DND-41 (cell line): ENCODE measurements at regions not wholly inside any gene's neighbourhood (a gene's known extent, or its start where the extent isn't known, plus 50 kb on each side); places are given as distances from the start of the nearest gene placed in this dataset.

Source experiments
- EZH2 ChIP-seq: IDR thresholded peaks from 3 replicates; pipeline ENCODE4 v1.6.1; 2012; ENCODE audit warnings: borderline replicate concordance, low read depth, mild to moderate bottlenecking, moderate library complexity, low read length, inconsistent platforms; ENCODE audit not compliant: severe bottlenecking
- TF ChIP-seq, protein P1 (sequence below): IDR thresholded peaks from 2 replicates; pipeline ENCODE4 v1.5.1; 2012; ENCODE audit warnings: borderline replicate concordance, low read length, moderate library complexity, mild to moderate bottlenecking; ENCODE audit not compliant: poor library complexity, severe bottlenecking; ENCODE audit errors: extremely low read depth

DNA sequence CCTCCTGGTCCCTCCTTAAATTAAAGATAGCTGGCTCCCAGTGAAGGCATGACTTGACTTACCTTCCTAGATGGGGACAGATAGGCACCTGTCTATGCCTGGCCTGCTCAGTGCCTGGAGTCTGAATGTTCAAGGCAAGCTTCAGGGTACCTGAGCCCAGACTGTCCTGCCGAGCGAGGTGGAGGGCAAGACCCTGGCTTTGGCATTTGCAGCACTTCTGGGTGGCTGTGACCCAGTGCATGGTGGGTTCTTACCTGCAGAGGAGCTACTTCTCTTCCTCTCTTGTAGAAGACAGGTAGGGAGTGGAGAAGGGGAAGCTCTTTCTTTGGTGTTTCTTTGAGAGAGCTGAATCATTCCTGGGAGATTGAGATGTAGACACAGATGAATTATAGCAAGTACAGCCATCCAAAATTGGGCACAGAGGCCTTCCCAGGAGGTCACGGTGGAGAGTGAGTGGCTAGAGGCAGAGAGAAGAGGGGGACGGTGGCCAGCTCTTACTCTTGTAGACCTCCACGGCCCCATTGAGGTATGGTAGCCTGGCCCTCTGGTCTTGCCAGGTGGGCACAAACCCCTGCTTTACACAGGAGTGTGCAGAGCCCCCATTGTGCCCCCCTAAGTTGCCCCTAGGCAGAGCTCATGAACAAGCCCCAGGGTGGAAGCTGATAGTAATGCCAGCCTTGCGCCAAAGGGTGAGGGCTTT, 402.5 kb upstream of the TPM1 start:
- TF ChIP-seq, protein P1, sequence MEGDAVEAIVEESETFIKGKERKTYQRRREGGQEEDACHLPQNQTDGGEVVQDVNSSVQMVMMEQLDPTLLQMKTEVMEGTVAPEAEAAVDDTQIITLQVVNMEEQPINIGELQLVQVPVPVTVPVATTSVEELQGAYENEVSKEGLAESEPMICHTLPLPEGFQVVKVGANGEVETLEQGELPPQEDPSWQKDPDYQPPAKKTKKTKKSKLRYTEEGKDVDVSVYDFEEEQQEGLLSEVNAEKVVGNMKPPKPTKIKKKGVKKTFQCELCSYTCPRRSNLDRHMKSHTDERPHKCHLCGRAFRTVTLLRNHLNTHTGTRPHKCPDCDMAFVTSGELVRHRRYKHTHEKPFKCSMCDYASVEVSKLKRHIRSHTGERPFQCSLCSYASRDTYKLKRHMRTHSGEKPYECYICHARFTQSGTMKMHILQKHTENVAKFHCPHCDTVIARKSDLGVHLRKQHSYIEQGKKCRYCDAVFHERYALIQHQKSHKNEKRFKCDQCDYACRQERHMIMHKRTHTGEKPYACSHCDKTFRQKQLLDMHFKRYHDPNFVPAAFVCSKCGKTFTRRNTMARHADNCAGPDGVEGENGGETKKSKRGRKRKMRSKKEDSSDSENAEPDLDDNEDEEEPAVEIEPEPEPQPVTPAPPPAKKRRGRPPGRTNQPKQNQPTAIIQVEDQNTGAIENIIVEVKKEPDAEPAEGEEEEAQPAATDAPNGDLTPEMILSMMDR: no peak
- TF ChIP-seq EZH2: no peak
